Activated naive CD8-positive, alpha-beta T cell treated with anti-CD3 and anti-CD28 coated beads, Interleukin-2, amount 10 ng/mL, durations not matched to agents 7 days and 5 days (primary cell): ENCODE measurements at regions not wholly inside any gene's neighbourhood (a gene's known extent, or its start where the extent isn't known, plus 50 kb on each side); places are given as distances from the start of the nearest gene placed in this dataset.
"Not testable (repeated sequence)": the region's sequence is repeated elsewhere in the genome, so short reads cannot be mapped to it uniquely, and the experiment has no call there.

Source experiments
- ATAC-seq: fragments of 150-1000 bp; cut with Tn5 transposase; one replicate; pipeline ENCODE4 v1.10.0; 2021; ENCODE audit warnings: low read depth, moderate library complexity
- POLR2A ChIA-PET: fragments of 350-600 bp; sonication (Branson Sonifier 250); formaldehyde crosslinking; loops from one replicate; lab custom pipeline; 2021; ENCODE audit warnings: antibody characterized with exemption; lab: Charles Lee
- DNase-seq: peaks from one replicate; pipeline ENCODE4 v3.0.0; 2021
- H3K27ac Mint-ChIP-seq: one replicate; pipeline ENCODE4 v1.8.0; 2022; ENCODE audit warnings: mild to moderate bottlenecking, mixed read lengths
- H3K27me3 Mint-ChIP-seq: one replicate; pipeline ENCODE4 v1.8.0; 2022; ENCODE audit warnings: mild to moderate bottlenecking, moderate library complexity, mixed read lengths
- H3K36me3 Mint-ChIP-seq: one replicate; pipeline ENCODE4 v1.8.0; 2021; ENCODE audit warnings: mild to moderate bottlenecking, mixed read lengths
- H3K4me1 Mint-ChIP-seq: one replicate; pipeline ENCODE4 v1.8.0; 2021; ENCODE audit warnings: mixed read lengths
- H3K4me3 Mint-ChIP-seq: one replicate; pipeline ENCODE4 v1.8.0; 2022; ENCODE audit warnings: mild to moderate bottlenecking, moderate library complexity, mixed read lengths
- H3K9me3 Mint-ChIP-seq: one replicate; pipeline ENCODE4 v1.8.0; 2021; ENCODE audit warnings: mixed read lengths

GRCh38 chr1:95780836-95781235 lies 546.8 kb downstream of the RWDD3 start:
- H3K4me3 Mint-ChIP-seq: no peak overlapping the region
- POLR2A ChIA-PET: no interaction called here

GRCh38 chr1:95790136-95790535 lies 556.1 kb downstream of the RWDD3 start:
- Mint-ChIP-seq H3K9me3 (peaks cover 5% of the 10 kb centered on the region), H3K4me3 (no peak overlapping the region), H3K27ac (no peak overlapping the region), H3K36me3 (no peaks in the 10 kb centered on the region), H3K27me3 (no peaks in the 10 kb centered on the region), H3K4me1 (no peaks in the 10 kb centered on the region)
- DNase-seq: no peak
- ATAC-seq: no peak
- POLR2A ChIA-PET: no interaction called here

More at GRCh38 chr1:95780836-95781235, 546.8 kb downstream of the RWDD3 start:
- no peak for ATAC-seq
- no peaks in the 10 kb centered on the region for H3K4me1 Mint-ChIP-seq
- H3K27me3 Mint-ChIP-seq: no peaks in the 10 kb centered on the region
- no peaks in the 10 kb centered on the region for H3K36me3 Mint-ChIP-seq
- H3K27ac Mint-ChIP-seq: no peak overlapping the region
- peaks cover 2% of the 10 kb centered on the region for H3K9me3 Mint-ChIP-seq
- DNase-seq: no peak

GRCh38 chr1:95793893-95794292 lies 559.9 kb downstream of the RWDD3 start:
- Mint-ChIP-seq H3K4me1 (no peaks in the 10 kb centered on the region), H3K4me3 (no peak overlapping the region), H3K36me3 (no peaks in the 10 kb centered on the region), H3K27ac (no peak overlapping the region), H3K9me3 (peaks cover 3% of the 10 kb centered on the region), H3K27me3 (no peaks in the 10 kb centered on the region)
- DNase-seq (no peak), ATAC-seq (no peak)
- POLR2A ChIA-PET: no interaction called here

GRCh38 chr1:95797761-95798160 lies 563.8 kb downstream of the RWDD3 start:
- DNase-seq, H3K36me3 Mint-ChIP-seq, H3K27me3 Mint-ChIP-seq, H3K27ac Mint-ChIP-seq, ATAC-seq, H3K4me3 Mint-ChIP-seq, H3K9me3 Mint-ChIP-seq, H3K4me1 Mint-ChIP-seq, POLR2A ChIA-PET: not testable (repeated sequence)

- no peak overlapping the region for H3K4me3 Mint-ChIP-seq
These were observed 572.2 kb downstream of the RWDD3 start for GRCh38 chr1:95806171-95806570.

GRCh38 chr1:95809391-95809790 lies 575.4 kb downstream of the RWDD3 start:
- no peaks in the 10 kb centered on the region for H3K36me3 Mint-ChIP-seq

More at GRCh38 chr1:95806171-95806570, 572.2 kb downstream of the RWDD3 start:
- H3K36me3 Mint-ChIP-seq: no peaks in the 10 kb centered on the region
- ATAC-seq (no peak), DNase-seq (no peak)
- H3K9me3 Mint-ChIP-seq: peaks cover 7% of the 10 kb centered on the region
- H3K4me1 Mint-ChIP-seq: no peaks in the 10 kb centered on the region
- POLR2A ChIA-PET: no interaction called here
- no peaks in the 10 kb centered on the region for H3K27me3 Mint-ChIP-seq
- no peak overlapping the region for H3K27ac Mint-ChIP-seq

GRCh38 chr1:95815511-95815910 lies 581.5 kb downstream of the RWDD3 start:
- POLR2A ChIA-PET: no interaction called here
- Mint-ChIP-seq H3K9me3 (no peaks in the 10 kb centered on the region), H3K36me3 (no peaks in the 10 kb centered on the region), H3K4me1 (no peaks in the 10 kb centered on the region), H3K27ac (no peak overlapping the region), H3K27me3 (no peaks in the 10 kb centered on the region), H3K4me3 (no peak overlapping the region)
- ATAC-seq (no peak), DNase-seq (no peak)

More at GRCh38 chr1:95809391-95809790, 575.4 kb downstream of the RWDD3 start:
- no peaks in the 10 kb centered on the region for H3K27me3 Mint-ChIP-seq
- H3K4me3 Mint-ChIP-seq: no peak overlapping the region
- no peak overlapping the region for H3K27ac Mint-ChIP-seq
- no peaks in the 10 kb centered on the region for H3K9me3 Mint-ChIP-seq
- POLR2A ChIA-PET: no interaction called here
- H3K4me1 Mint-ChIP-seq: no peaks in the 10 kb centered on the region
- no peak for ATAC-seq
- DNase-seq: no peak

GRCh38 chr1:95829556-95829955 lies 595.5 kb downstream of the RWDD3 start:
- POLR2A ChIA-PET: no interaction called here
- no peak for ATAC-seq

GRCh38 chr1:95832370-95832769 lies 598.4 kb downstream of the RWDD3 start:
- no peak for DNase-seq
- Mint-ChIP-seq H3K36me3 (no peaks in the 10 kb centered on the region), H3K4me3 (no peak overlapping the region), H3K27me3 (no peaks in the 10 kb centered on the region), H3K27ac (no peak overlapping the region), H3K4me1 (no peaks in the 10 kb centered on the region), H3K9me3 (peaks cover 18% of the 10 kb centered on the region)
- ATAC-seq: no peak
- POLR2A ChIA-PET: no interaction called here

More at GRCh38 chr1:95829556-95829955, 595.5 kb downstream of the RWDD3 start:
- H3K4me1 Mint-ChIP-seq: no peaks in the 10 kb centered on the region
- no peak overlapping the region for H3K4me3 Mint-ChIP-seq
- DNase-seq: no peak
- H3K9me3 Mint-ChIP-seq: peaks cover 3% of the 10 kb centered on the region
- H3K36me3 Mint-ChIP-seq: no peaks in the 10 kb centered on the region
- H3K27me3 Mint-ChIP-seq: no peaks in the 10 kb centered on the region
- H3K27ac Mint-ChIP-seq: no peak overlapping the region

GRCh38 chr1:95849439-95849838 lies 615.4 kb downstream of the RWDD3 start:
- no peak overlapping the region for H3K4me3 Mint-ChIP-seq
- ATAC-seq (no peak), DNase-seq (no peak)
- H3K27ac Mint-ChIP-seq: no peak overlapping the region
- H3K9me3 Mint-ChIP-seq: no peaks in the 10 kb centered on the region
- no peaks in the 10 kb centered on the region for H3K4me1 Mint-ChIP-seq
- no peaks in the 10 kb centered on the region for H3K27me3 Mint-ChIP-seq
- POLR2A ChIA-PET: no interaction called here
- no peaks in the 10 kb centered on the region for H3K36me3 Mint-ChIP-seq

GRCh38 chr1:95850165-95850649 lies 616.2 kb downstream of the RWDD3 start:
- no peaks in the 10 kb centered on the region for H3K27me3 Mint-ChIP-seq
- no peaks in the 10 kb centered on the region for H3K9me3 Mint-ChIP-seq
- POLR2A ChIA-PET: no interaction called here
- no peak overlapping the region for H3K27ac Mint-ChIP-seq
- DNase-seq (no peak), ATAC-seq (no peak)
- no peaks in the 10 kb centered on the region for H3K36me3 Mint-ChIP-seq
- no peaks in the 10 kb centered on the region for H3K4me1 Mint-ChIP-seq
- no peak overlapping the region for H3K4me3 Mint-ChIP-seq

- no peak overlapping the region for H3K4me3 Mint-ChIP-seq
- ATAC-seq: no peak
- POLR2A ChIA-PET: no interaction called here
- H3K27ac Mint-ChIP-seq: no peak overlapping the region
- no peaks in the 10 kb centered on the region for H3K9me3 Mint-ChIP-seq
- no peaks in the 10 kb centered on the region for H3K27me3 Mint-ChIP-seq
- H3K4me1 Mint-ChIP-seq: no peaks in the 10 kb centered on the region
- no peaks in the 10 kb centered on the region for H3K36me3 Mint-ChIP-seq
- no peak for DNase-seq
These were observed 616.8 kb downstream of the RWDD3 start for GRCh38 chr1:95850763-95851162.

- DNase-seq (no peak), ATAC-seq (no peak)
- H3K4me1 Mint-ChIP-seq: no peaks in the 10 kb centered on the region
- H3K4me3 Mint-ChIP-seq: no peak overlapping the region
- H3K27me3 Mint-ChIP-seq: no peaks in the 10 kb centered on the region
- no peaks in the 10 kb centered on the region for H3K36me3 Mint-ChIP-seq
- POLR2A ChIA-PET: no interaction called here
- H3K9me3 Mint-ChIP-seq: no peaks in the 10 kb centered on the region
- H3K27ac Mint-ChIP-seq: no peak overlapping the region
These were observed 618.6 kb downstream of the RWDD3 start for GRCh38 chr1:95852483-95853070.

- Mint-ChIP-seq H3K4me1 (no peaks in the 10 kb centered on the region), H3K9me3 (no peaks in the 10 kb centered on the region), H3K36me3 (no peaks in the 10 kb centered on the region), H3K27me3 (no peaks in the 10 kb centered on the region), H3K4me3 (no peak overlapping the region), H3K27ac (no peak overlapping the region)
- ATAC-seq (no peak), DNase-seq (no peak)
- POLR2A ChIA-PET: no interaction called here
These were observed 620.4 kb downstream of the RWDD3 start for GRCh38 chr1:95854457-95854856.
